Testis (tissue), 2 donors: ENCODE measurements at regions not wholly inside any gene's neighbourhood (a gene's known extent, or its start where the extent isn't known, plus 50 kb on each side); places are given as distances from the start of the nearest gene placed in this dataset.

Experiments
- DNase-seq: peaks from one replicate; pipeline ENCODE4 v3.0.0-alpha.2; 2019
- H3K27ac ChIP-seq, 2 donors: fragments of 200-600 bp; sonication (generic); one replicate each; pipeline ENCODE4 v1.5.1; 2019
- H3K27me3 ChIP-seq: fragments of 200-600 bp; sonication (generic); one replicate; pipeline ENCODE4 v1.5.1; 2019
- H3K36me3 ChIP-seq: fragments of 200-600 bp; sonication (generic); one replicate; pipeline ENCODE4 v1.5.1; 2017; ENCODE audit warnings: low read depth; ENCODE audit errors: missing control alignments
- H3K4me1 ChIP-seq: fragments of 200-600 bp; sonication (generic); one replicate; pipeline ENCODE4 v1.5.1; 2019
- H3K4me3 ChIP-seq, 2 donors: fragments of 200-600 bp; sonication (generic); one replicate each; pipeline ENCODE4 v1.5.1; 2017 to 2019
- H3K9me3 ChIP-seq: fragments of 200-600 bp; sonication (generic); one replicate; pipeline ENCODE4 v1.5.1; 2017
- CTCF ChIP-seq, 3 experiments: fragments of 450-650 bp in 2 of 3; fragments of 200-600 bp in 1 of 3; sonication (generic) in 1 of 3; IDR thresholded peaks; one replicate each; pipeline ENCODE4 v1.5.1; 2016 to 2019; ENCODE audit warnings: antibody characterized with exemption in 3 of 3, mild to moderate bottlenecking in 2 of 3, moderate library complexity in 1 of 3
- POLR2A ChIP-seq: fragments of 450-650 bp; IDR thresholded peaks from one replicate; pipeline ENCODE4 v1.6.1; 2017; ENCODE audit warnings: antibody characterized with exemption, mild to moderate bottlenecking, moderate library complexity
- WGBS, 2 donors: methylation state at CpG; one replicate each; pipeline ENCODE4 v1.1.5; 2018; 5-methylcytosine and 5-hydroxymethylcytosine counted together
- intact Hi-C: fragments of 100-400 bp; cut with DNase I; formaldehyde crosslinking; loops from one replicate; pipeline ENCODE4 v1.15.1; 2023; ENCODE audit warnings: low total_unique reads

- TF ChIP-seq CTCF (IDR thresholded peaks at IDR 0.05), result no peak
- TF ChIP-seq POLR2A, result no peak
- Histone ChIP-seq H3K27me3 (peaks cover 3% of the 10 kb centered on the region), H3K4me3 (no peak overlapping the region), H3K9me3 (no peaks in the 10 kb centered on the region), H3K27ac (no peak overlapping the region), H3K4me1 (no peaks in the 10 kb centered on the region), H3K36me3 (no peaks in the 10 kb centered on the region)
- DNase-seq, result no peak
- 88 to 96% methylated on average over 1 of the region's 1 CpG for WGBS, 2 donors
- intact Hi-C loops, result no loop called here
Measured at GRCh38 chr13:79692846-79693245, 211.9 kb downstream of the NDFIP2 start.

GRCh38 chr13:79691826-79692225 is 210.9 kb downstream of the NDFIP2 start:
- TF ChIP-seq POLR2A, result no peak
- TF ChIP-seq CTCF (IDR thresholded peaks at IDR 0.05), result no peak
- H3K27me3 ChIP-seq, result peaks cover 3% of the 10 kb centered on the region
- DNase-seq, result no peak
- no peaks in the 10 kb centered on the region for H3K9me3 ChIP-seq
- H3K4me3 ChIP-seq, result no peak overlapping the region
- H3K4me1 ChIP-seq, result no peaks in the 10 kb centered on the region
- H3K27ac ChIP-seq, result no peak overlapping the region
- intact Hi-C loops, result no loop called here
- H3K36me3 ChIP-seq, result no peaks in the 10 kb centered on the region
- WGBS, 2 donors, result 88 to 94% methylated on average over 3 of the region's 3 CpGs

- H3K9me3 ChIP-seq, result no peaks in the 10 kb centered on the region
- no peak overlapping the region for H3K27ac ChIP-seq
- DNase-seq, result no peak
- no peaks in the 10 kb centered on the region for H3K27me3 ChIP-seq
- intact Hi-C loops, result no loop called here
- TF ChIP-seq CTCF (IDR thresholded peaks at IDR 0.05) (no peak), POLR2A (no peak)
- no peak overlapping the region for H3K4me3 ChIP-seq
- WGBS, 2 donors, result 92 to 96% methylated on average over 5 of the region's 5 CpGs
- H3K36me3 ChIP-seq, result no peaks in the 10 kb centered on the region
- H3K4me1 ChIP-seq, result no peaks in the 10 kb centered on the region
Measured at GRCh38 chr13:79688741-79689140, 207.8 kb downstream of the NDFIP2 start.

- Histone ChIP-seq H3K9me3 (no peaks in the 10 kb centered on the region), H3K4me3 (no peak overlapping the region), H3K36me3 (no peaks in the 10 kb centered on the region), H3K27me3 (no peaks in the 10 kb centered on the region), H3K27ac (no peak overlapping the region), H3K4me1 (no peaks in the 10 kb centered on the region)
- no peak for TF ChIP-seq POLR2A
- TF ChIP-seq CTCF (IDR thresholded peaks at IDR 0.05), result no peak
- intact Hi-C loops, result no loop called here
- no peak for DNase-seq
- WGBS, 2 donors, result 60% methylated on average over 6 of the region's 6 CpGs
Measured at GRCh38 chr13:79686441-79686840, 205.5 kb downstream of the NDFIP2 start.

- no peaks in the 10 kb centered on the region for H3K36me3 ChIP-seq
- H3K4me3 ChIP-seq, result no peak overlapping the region
- TF ChIP-seq CTCF (IDR thresholded peaks at IDR 0.05), result no peak
- TF ChIP-seq POLR2A, result no peak
- 98 to 100% methylated on average over 3 of the region's 3 CpGs for WGBS, 2 donors
- intact Hi-C loops, result no loop called here
- DNase-seq, result no peak
- no peaks in the 10 kb centered on the region for H3K9me3 ChIP-seq
- H3K27ac ChIP-seq, result no peak overlapping the region
- no peaks in the 10 kb centered on the region for H3K4me1 ChIP-seq
- no peaks in the 10 kb centered on the region for H3K27me3 ChIP-seq
Measured at GRCh38 chr13:79684371-79684770, 203.4 kb downstream of the NDFIP2 start.
